ENCODE measurements at regions not wholly inside any gene's neighbourhood (a gene's known extent, or its start where the extent isn't known, plus 50 kb on each side); places are given as distances from the start of the nearest gene placed in this dataset.

- ATAC-seq (no peak), DNase-seq (no peak)
- no peak overlapping the region for H3K27ac ChIP-seq
- H3K4me3 ChIP-seq: no peak overlapping the region
- peaks cover 0 to 26% (median 0%) of the 10 kb centered on the region in 9 donors for H3K27me3 ChIP-seq
- TF ChIP-seq CTCF (IDR thresholded peaks at IDR 0.05) (no peak), POLR2A (IDR thresholded peaks at IDR 0.05) (no peak)
- peaks cover 0 to 39% (median 21%) of the 10 kb centered on the region in 12 donors for H3K4me1 ChIP-seq
- 94 to 96% (median 95%) methylated on average over 9 to 12 of the region's 12 CpGs for WGBS, 4 donors
- intact Hi-C loops (cut with DNase I): no loop called here
- no peaks in the 10 kb centered on the region for H3K9me3 ChIP-seq
- H3K36me3 ChIP-seq: no peaks in the 10 kb centered on the region
These were observed 219.9 kb upstream of the CIBAR2 start for GRCh38 chr16:85332175-85332574.

- TF ChIP-seq POLR2A (IDR thresholded peaks at IDR 0.05): no peak
- DNase-seq: peak in 1 of 5 donors; percentile 31
- Histone ChIP-seq H3K27ac (no peak overlapping the region), H3K9me3 (no peaks in the 10 kb centered on the region), H3K4me1 (peaks cover 0 to 33% (median 19%) of the 10 kb centered on the region in 12 donors), H3K36me3 (no peaks in the 10 kb centered on the region), H3K27me3 (peaks cover 0 to 18% (median 0%) of the 10 kb centered on the region in 9 donors), H3K4me3 (no peak overlapping the region)
- 92 to 96% (median 93%) methylated on average over 7 to 9 of the region's 9 CpGs for WGBS, 4 donors
- no peak for ATAC-seq
- intact Hi-C loops (cut with DNase I): no loop called here
These were observed 221.1 kb upstream of the CIBAR2 start for GRCh38 chr16:85333337-85333736.

GRCh38 chr16:85333744-85334640 lies 221.7 kb upstream of the CIBAR2 start:
- peak in 2 of 4 donors; percentile 19 to 54 for ATAC-seq

More at GRCh38 chr16:85333744-85334640, 221.7 kb upstream of the CIBAR2 start:
- WGBS, 4 donors: 71 to 81% (median 75%) methylated on average over 29 of the region's 29 CpGs
- H3K4me3 ChIP-seq: no peak overlapping the region
- intact Hi-C loops (cut with DNase I): no loop called here
- TF ChIP-seq CTCF (IDR thresholded peaks at IDR 0.05) (no peak), POLR2A (IDR thresholded peaks at IDR 0.05) (no peak)
- no peaks in the 10 kb centered on the region for H3K36me3 ChIP-seq
- DNase-seq: peak in 1 of 5 donors; percentile 42
- no peak overlapping the region for H3K27ac ChIP-seq
- H3K9me3 ChIP-seq: no peaks in the 10 kb centered on the region
- H3K4me1 ChIP-seq: peaks cover 0 to 27% (median 14%) of the 10 kb centered on the region in 12 donors
- H3K27me3 ChIP-seq: peaks cover 0 to 14% (median 0%) of the 10 kb centered on the region in 9 donors

Data from heart left ventricle (tissue), 16 donors.